Thyroid gland (tissue), 4 donors: ENCODE measurements at regions not wholly inside any gene's neighbourhood (a gene's known extent, or its start where the extent isn't known, plus 50 kb on each side); places are given as distances from the start of the nearest gene placed in this dataset.

Experiments used
- CTCF ChIP-seq, 6 experiments: fragments of 200-600 bp in 3 of 6; fragments of 450-650 bp in 3 of 6; sonication (generic) in 3 of 6; IDR thresholded peaks; one replicate each; pipeline ENCODE4 v1.5.1; 2016 to 2019; ENCODE audit warnings: antibody characterized with exemption in 6 of 6, mild to moderate bottlenecking in 2 of 6, inconsistent platforms in 1 of 6, moderate library complexity in 1 of 6
- POLR2A ChIP-seq, 2 donors: fragments of 450-650 bp; IDR thresholded peaks; one replicate each; pipeline ENCODE4 v1.6.1; 2017; ENCODE audit warnings: antibody characterized with exemption in 2 of 2, mild to moderate bottlenecking in 2 of 2, moderate library complexity in 1 of 2

DNA sequence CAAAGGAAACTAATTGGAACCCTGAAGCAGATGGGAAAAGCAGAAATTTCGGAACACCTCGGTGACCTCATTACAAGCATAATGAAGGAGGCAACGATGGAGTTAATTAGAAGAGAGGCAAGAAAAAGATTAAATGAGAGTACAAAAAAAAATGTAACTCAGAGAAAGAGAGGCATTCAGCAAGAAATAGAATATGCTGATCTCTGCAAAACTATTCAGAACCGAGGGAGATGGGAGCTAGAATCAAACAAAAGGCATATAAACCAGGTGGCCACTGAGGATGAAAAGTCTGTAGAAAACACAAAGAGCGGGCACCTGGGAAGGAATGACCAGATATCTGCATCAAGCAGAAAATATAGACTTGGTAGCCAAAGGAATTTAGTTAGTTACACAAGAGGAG, 118.9 kb downstream of the CETN3 start:
- TF ChIP-seq POLR2A (IDR thresholded peaks at IDR 0.05) (no peak), CTCF (IDR thresholded peaks at IDR 0.05) (no peak)
